ENCODE measurements at regions not wholly inside any gene's neighbourhood (a gene's known extent, or its start where the extent isn't known, plus 50 kb on each side); places are given as distances from the start of the nearest gene placed in this dataset.
A peak's percentile ranks its signal among the peaks of the same experiment; 100 is the strongest.

DNA sequence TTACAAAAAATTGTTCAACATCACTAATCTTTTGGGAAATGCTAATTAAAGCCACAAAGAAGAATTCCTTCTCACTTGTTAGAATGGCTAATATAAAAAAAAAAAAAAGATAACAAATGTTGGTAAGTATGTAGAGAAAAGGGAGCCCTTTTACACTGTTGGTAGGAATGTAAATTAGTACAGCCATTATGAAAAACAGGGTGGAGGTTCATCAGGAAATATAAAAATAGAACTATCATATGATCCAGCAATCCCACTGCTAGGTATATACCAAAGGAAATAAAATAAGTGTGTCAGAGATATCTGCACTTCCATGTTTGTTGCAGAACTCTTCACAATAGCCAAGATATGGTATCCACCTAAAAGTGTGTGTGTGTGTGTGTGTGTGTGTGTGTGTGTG lies 83.5 kb upstream of the RGMB start:
- Histone ChIP-seq H3K4me1 (ENCODE audit: control insufficient read depth, insufficient read depth, low read length, unreplicated experiment) (no peaks in the 10 kb centered on the region), H3K27ac (ENCODE audit: low read depth, low read length) (no peak overlapping the region), H2AFZ (ENCODE audit: low read length, unreplicated experiment) (no peak overlapping the region), H3K36me3 (ENCODE audit: insufficient read depth, low read length) (0 out of 2 replicates have a peak, but pooled peaks cover 3% of the 10 kb centered on the region), H3K79me2 (ENCODE audit: control insufficient read depth, insufficient read depth, low read length, unreplicated experiment) (no peaks in the 10 kb centered on the region), H3K27me3 (ENCODE audit: insufficient read depth, low read length) (no peaks in the 10 kb centered on the region), H3K4me3 (ENCODE audit: low read depth, low read length) (no peak overlapping the region)

DNA sequence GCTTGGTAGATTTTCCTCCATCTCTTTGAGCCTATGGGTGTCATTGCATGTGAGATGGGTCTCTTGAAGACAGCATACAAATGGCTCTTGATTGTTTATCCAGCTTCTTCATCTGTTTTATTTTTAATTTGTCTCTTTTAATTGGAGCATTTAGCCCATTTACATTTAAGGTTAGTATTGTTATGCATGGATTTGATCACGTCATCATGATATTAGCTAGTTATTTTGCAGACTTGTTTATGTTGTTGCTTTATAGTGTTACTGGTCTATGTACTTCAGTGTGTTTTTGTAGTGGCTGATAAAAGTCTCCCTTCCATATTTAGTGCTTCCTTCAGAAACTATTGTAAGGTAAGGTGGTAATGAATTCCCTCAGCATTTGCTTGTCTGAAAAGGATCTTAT lies 78.6 kb upstream of the RGMB start:
- H3K4me3 ChIP-seq (ENCODE audit: low read depth, low read length), result no peak overlapping the region
- H3K36me3 ChIP-seq (ENCODE audit: insufficient read depth, low read length), result 0 out of 2 replicates have a peak, but pooled peaks cover 3% of the 10 kb centered on the region
- no peaks in the 10 kb centered on the region for H3K27me3 ChIP-seq (ENCODE audit: insufficient read depth, low read length)
- H3K27ac ChIP-seq (ENCODE audit: low read depth, low read length), result no peak overlapping the region
- H3K79me2 ChIP-seq (ENCODE audit: control insufficient read depth, insufficient read depth, low read length, unreplicated experiment), result no peaks in the 10 kb centered on the region
- no peak overlapping the region for H2AFZ ChIP-seq (ENCODE audit: low read length, unreplicated experiment)
- H3K4me1 ChIP-seq (ENCODE audit: control insufficient read depth, insufficient read depth, low read length, unreplicated experiment), result no peaks in the 10 kb centered on the region

DNA sequence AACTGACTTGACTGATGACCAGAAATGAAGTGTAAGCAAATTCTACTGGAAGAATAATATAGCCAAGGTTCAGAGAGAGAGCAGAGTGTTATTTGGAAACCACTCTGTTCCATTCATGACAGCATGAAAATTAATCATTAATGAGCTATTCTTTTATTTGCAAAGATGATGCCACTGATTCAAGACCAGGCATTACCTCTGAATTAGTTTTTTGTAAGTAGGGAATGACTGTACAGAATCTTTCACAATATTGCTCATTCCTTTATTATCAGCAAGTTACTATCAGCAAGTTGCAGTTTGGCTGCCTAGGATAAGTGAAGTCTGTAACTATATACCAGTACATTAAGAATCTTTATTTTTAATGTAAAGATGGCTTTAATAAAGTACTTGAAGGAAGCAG lies 75.1 kb upstream of the RGMB start:
- H3K4me3 ChIP-seq (ENCODE audit: low read depth, low read length), result no peak overlapping the region
- no peaks in the 10 kb centered on the region for H3K36me3 ChIP-seq (ENCODE audit: insufficient read depth, low read length)
- H3K4me1 ChIP-seq (ENCODE audit: control insufficient read depth, insufficient read depth, low read length, unreplicated experiment), result peaks cover 7% of the 10 kb centered on the region
- no peaks in the 10 kb centered on the region for H3K27me3 ChIP-seq (ENCODE audit: insufficient read depth, low read length)
- no peak overlapping the region for H3K27ac ChIP-seq (ENCODE audit: low read depth, low read length)
- H2AFZ ChIP-seq (ENCODE audit: low read length, unreplicated experiment), result no peak overlapping the region
- no peaks in the 10 kb centered on the region for H3K79me2 ChIP-seq (ENCODE audit: control insufficient read depth, insufficient read depth, low read length, unreplicated experiment)

DNA sequence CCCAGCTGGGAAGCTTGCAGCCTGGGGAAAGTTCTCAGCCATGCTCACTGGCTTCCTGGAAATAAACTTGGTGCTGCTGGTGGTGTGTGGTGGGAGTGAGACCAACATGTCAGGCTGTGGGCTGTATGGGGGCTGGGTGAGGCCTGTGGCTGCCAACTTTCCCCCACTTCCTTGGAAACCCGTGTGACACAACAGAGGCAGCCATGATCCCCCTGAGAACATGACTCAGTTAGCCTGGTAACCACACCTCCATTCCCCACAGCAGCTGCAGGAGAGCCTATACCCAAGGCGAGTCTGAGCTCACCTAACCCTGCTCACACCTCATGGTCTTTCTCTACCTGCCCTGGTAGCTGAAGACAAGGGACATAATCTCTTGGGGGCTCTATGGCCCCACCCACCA lies 72.7 kb upstream of the RGMB start:
- Histone ChIP-seq H3K27me3 (ENCODE audit: insufficient read depth, low read length) (no peaks in the 10 kb centered on the region), H3K27ac (ENCODE audit: low read depth, low read length) (no peak overlapping the region), H3K4me3 (ENCODE audit: low read depth, low read length) (no peak overlapping the region), H3K36me3 (ENCODE audit: insufficient read depth, low read length) (no peaks in the 10 kb centered on the region), H2AFZ (ENCODE audit: low read length, unreplicated experiment) (no peak overlapping the region), H3K4me1 (ENCODE audit: control insufficient read depth, insufficient read depth, low read length, unreplicated experiment) (peaks cover 7% of the 10 kb centered on the region), H3K79me2 (ENCODE audit: control insufficient read depth, insufficient read depth, low read length, unreplicated experiment) (no peaks in the 10 kb centered on the region)

DNA sequence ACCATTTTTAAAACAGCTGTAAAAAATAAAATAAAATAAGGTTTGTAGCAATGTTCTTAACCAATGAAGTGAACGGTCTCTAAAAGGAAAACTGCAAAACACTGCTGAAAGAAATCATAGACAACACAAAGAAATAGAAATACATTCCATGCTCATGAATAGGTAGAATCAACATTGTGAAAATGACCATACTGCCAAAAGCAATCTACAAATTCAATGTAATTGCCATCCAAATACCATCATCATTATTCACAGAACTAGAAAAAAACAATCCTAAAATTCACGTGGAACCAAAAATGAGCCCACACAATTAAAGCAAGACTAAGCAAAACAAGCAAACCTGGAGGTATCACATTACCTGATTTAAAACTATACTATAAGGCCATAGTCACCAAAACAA lies 67.6 kb upstream of the RGMB start:
- H3K27ac ChIP-seq (ENCODE audit: low read depth, low read length), result peak overlapping the region; percentile 58; the same call in 1 of the 2 replicates
- no peaks in the 10 kb centered on the region for H3K36me3 ChIP-seq (ENCODE audit: insufficient read depth, low read length)
- H3K27me3 ChIP-seq (ENCODE audit: insufficient read depth, low read length), result no peaks in the 10 kb centered on the region
- no peak overlapping the region for H3K4me3 ChIP-seq (ENCODE audit: low read depth, low read length)
- H3K79me2 ChIP-seq (ENCODE audit: control insufficient read depth, insufficient read depth, low read length, unreplicated experiment), result no peaks in the 10 kb centered on the region
- no peak overlapping the region for H2AFZ ChIP-seq (ENCODE audit: low read length, unreplicated experiment)
- peaks cover 2% of the 10 kb centered on the region for H3K4me1 ChIP-seq (ENCODE audit: control insufficient read depth, insufficient read depth, low read length, unreplicated experiment)

DNA sequence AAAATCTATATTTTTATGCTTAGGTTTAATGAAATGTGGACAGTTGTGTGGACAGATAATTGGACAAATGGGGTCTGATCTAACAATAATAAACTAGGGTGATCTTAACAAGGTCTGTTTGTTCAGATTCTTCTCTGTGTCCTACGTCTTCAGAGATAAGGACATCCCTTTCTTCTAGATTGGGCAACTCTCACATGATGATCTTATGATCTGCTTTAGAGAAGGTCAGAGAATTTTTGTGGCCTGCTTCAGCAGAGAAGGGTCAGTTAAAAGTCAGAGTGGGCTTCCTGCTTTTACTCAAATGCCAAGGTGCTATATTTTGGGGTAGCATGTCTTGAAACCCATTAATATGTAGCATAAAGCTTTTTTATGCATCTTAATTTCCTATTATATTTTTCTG lies 63.8 kb upstream of the RGMB start:
- peaks cover 5% of the 10 kb centered on the region for H3K4me1 ChIP-seq (ENCODE audit: control insufficient read depth, insufficient read depth, low read length, unreplicated experiment)
- H3K36me3 ChIP-seq (ENCODE audit: insufficient read depth, low read length), result no peaks in the 10 kb centered on the region
- H3K27me3 ChIP-seq (ENCODE audit: insufficient read depth, low read length), result no peaks in the 10 kb centered on the region
- H2AFZ ChIP-seq (ENCODE audit: low read length, unreplicated experiment), result no peak overlapping the region
- H3K4me3 ChIP-seq (ENCODE audit: low read depth, low read length), result no peak overlapping the region
- H3K79me2 ChIP-seq (ENCODE audit: control insufficient read depth, insufficient read depth, low read length, unreplicated experiment), result no peaks in the 10 kb centered on the region
- H3K27ac ChIP-seq (ENCODE audit: low read depth, low read length), result no peak overlapping the region

DNA sequence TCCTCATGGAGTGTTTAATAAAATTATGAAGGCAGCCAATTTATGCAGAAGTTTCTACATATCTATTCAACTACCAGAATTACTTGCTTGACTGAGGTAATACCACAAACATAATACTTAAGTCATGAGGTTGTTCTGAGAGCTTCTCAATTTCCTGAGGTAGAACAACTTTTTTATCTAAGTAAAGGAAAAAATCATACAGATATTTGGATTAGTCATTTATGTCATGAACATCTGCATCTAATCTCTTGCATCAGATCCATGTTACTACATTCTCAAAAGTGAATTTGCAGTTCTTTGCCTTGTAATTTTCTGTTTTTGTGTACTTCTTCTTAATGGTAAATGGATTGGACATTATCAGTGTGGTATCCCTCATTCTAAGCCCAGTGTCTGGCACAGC lies 60.4 kb upstream of the RGMB start:
- no peak overlapping the region for H3K4me3 ChIP-seq (ENCODE audit: low read depth, low read length)
- H3K27me3 ChIP-seq (ENCODE audit: insufficient read depth, low read length), result no peaks in the 10 kb centered on the region
- H2AFZ ChIP-seq (ENCODE audit: low read length, unreplicated experiment), result no peak overlapping the region
- H3K36me3 ChIP-seq (ENCODE audit: insufficient read depth, low read length), result no peaks in the 10 kb centered on the region
- no peaks in the 10 kb centered on the region for H3K79me2 ChIP-seq (ENCODE audit: control insufficient read depth, insufficient read depth, low read length, unreplicated experiment)
- H3K27ac ChIP-seq (ENCODE audit: low read depth, low read length), result peak overlapping the region; percentile 35
- peaks cover 5% of the 10 kb centered on the region for H3K4me1 ChIP-seq (ENCODE audit: control insufficient read depth, insufficient read depth, low read length, unreplicated experiment)

DNA sequence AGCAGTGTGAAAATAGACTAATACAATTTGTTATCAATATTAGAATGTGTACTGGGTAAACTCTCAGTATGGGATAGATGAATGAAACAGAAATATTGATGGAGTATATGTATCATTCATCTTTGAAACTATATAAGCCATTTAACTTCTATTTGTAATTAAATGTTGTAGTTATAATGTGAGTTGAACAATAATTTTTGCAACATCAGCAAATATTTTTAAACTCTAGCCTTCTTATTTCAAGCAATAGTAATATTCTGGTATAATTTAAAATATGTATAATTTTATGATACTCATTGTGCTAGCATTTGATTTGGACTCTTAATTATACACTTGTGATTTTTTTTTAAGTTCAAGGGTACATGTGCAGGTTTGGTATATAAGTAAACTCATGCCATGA lies 59.6 kb upstream of the RGMB start:
- no peak overlapping the region for H3K4me3 ChIP-seq (ENCODE audit: low read depth, low read length)
- no peaks in the 10 kb centered on the region for H3K79me2 ChIP-seq (ENCODE audit: control insufficient read depth, insufficient read depth, low read length, unreplicated experiment)
- H3K27ac ChIP-seq (ENCODE audit: low read depth, low read length), result no peak overlapping the region
- H3K36me3 ChIP-seq (ENCODE audit: insufficient read depth, low read length), result no peaks in the 10 kb centered on the region
- no peak overlapping the region for H2AFZ ChIP-seq (ENCODE audit: low read length, unreplicated experiment)
- H3K4me1 ChIP-seq (ENCODE audit: control insufficient read depth, insufficient read depth, low read length, unreplicated experiment), result peaks cover 5% of the 10 kb centered on the region
- H3K27me3 ChIP-seq (ENCODE audit: insufficient read depth, low read length), result no peaks in the 10 kb centered on the region

DNA sequence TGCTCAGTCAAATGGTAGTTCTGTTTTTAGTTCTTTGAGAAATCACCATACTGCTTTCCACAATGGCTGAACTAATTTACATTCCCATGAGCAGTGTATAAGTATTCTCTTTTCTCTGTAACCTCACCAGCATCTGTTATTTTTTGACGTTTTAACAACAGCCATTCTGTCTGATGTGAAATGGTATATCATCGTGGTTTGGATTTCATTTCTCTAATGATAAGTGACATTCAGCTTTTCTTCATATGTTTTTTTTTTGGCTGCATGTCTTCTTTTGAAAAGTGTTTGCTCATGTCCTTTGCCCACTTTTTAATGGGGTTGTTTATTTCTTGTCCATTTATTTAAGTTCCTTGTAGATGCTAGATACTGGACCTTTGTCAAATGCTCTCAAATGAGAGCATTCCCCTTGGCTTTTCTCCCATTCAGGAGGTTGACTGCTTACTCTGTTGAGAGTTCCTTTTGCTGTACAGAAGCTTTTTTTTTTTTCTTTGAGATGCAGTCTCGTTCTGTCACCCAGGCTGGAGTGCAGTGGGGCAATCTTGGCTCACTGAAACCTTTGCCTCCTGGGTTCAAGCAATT lies 58.7 kb upstream of the RGMB start:
- no peaks in the 10 kb centered on the region for H3K79me2 ChIP-seq (ENCODE audit: control insufficient read depth, insufficient read depth, low read length, unreplicated experiment)
- H3K36me3 ChIP-seq (ENCODE audit: insufficient read depth, low read length), result no peaks in the 10 kb centered on the region
- H3K27me3 ChIP-seq (ENCODE audit: insufficient read depth, low read length), result no peaks in the 10 kb centered on the region
- H3K4me1 ChIP-seq (ENCODE audit: control insufficient read depth, insufficient read depth, low read length, unreplicated experiment), result peaks cover 5% of the 10 kb centered on the region
- H3K4me3 ChIP-seq (ENCODE audit: low read depth, low read length), result no peak overlapping the region
- H2AFZ ChIP-seq (ENCODE audit: low read length, unreplicated experiment), result no peak overlapping the region
- no peak overlapping the region for H3K27ac ChIP-seq (ENCODE audit: low read depth, low read length)

DNA sequence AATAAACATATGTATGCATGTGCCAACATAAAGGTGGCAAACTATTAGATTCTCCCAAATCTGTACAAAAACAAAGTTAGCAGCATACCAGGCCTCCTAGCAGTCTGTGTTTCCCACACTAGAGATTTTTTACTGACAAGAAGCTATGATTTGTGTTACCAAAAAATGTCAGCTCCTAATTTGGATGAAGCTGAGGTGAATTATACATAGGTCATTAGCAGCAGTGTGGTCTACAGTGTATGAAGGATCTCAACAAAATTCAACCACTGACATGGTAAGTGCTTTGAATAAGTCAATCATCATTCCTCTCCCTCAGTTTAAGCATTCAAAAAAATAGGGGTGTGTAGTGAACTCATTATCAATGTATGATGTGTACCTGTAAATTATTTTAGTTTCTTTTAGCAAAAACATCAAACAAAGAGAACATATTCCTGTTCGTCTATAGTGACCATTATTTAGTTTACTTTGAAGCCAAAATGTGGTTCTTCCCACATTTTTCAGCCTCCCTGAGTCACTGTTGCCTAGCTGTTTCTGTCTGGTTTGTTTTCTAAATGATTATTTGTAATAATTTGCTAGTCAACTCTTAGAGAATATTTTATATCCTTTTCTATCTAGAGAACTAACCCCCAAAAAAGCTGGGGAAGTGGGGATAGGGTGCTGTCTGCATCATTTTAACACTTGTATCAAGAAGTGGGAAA lies 52.1 kb upstream of the RGMB start:
- no peaks in the 10 kb centered on the region for H3K27me3 ChIP-seq (ENCODE audit: insufficient read depth, low read length)
- H3K27ac ChIP-seq (ENCODE audit: low read depth, low read length), result no peak overlapping the region
- H3K36me3 ChIP-seq (ENCODE audit: insufficient read depth, low read length), result no peaks in the 10 kb centered on the region
- H3K4me3 ChIP-seq (ENCODE audit: low read depth, low read length), result no peak overlapping the region
- no peaks in the 10 kb centered on the region for H3K79me2 ChIP-seq (ENCODE audit: control insufficient read depth, insufficient read depth, low read length, unreplicated experiment)
- H2AFZ ChIP-seq (ENCODE audit: low read length, unreplicated experiment), result peak overlapping the region; percentile 61
- H3K4me1 ChIP-seq (ENCODE audit: control insufficient read depth, insufficient read depth, low read length, unreplicated experiment), result peaks cover 13% of the 10 kb centered on the region

DNA sequence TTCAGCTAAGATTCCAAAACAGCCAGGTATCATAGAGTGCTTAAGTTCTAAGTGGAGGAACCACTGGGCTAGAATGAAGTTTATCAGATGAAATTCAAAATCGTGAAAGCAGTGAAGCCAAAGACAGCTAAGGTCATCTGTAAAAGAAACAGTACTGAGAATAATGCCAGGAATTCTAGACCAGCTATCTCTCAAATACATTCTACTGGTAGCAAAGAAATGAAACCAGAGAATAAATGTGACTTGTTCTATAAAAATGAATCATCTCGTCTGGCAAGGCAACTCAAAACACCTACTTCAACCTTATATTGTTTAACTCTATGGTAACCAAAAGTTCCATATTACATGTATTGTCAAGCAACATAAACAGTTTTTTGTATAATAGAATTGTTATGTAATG lies 51.3 kb upstream of the RGMB start:
- Histone ChIP-seq H3K36me3 (ENCODE audit: insufficient read depth, low read length) (no peaks in the 10 kb centered on the region), H3K27me3 (ENCODE audit: insufficient read depth, low read length) (no peaks in the 10 kb centered on the region), H3K79me2 (ENCODE audit: control insufficient read depth, insufficient read depth, low read length, unreplicated experiment) (no peaks in the 10 kb centered on the region), H2AFZ (ENCODE audit: low read length, unreplicated experiment) (peak overlapping the region; percentile 61), H3K27ac (ENCODE audit: low read depth, low read length) (no peak overlapping the region), H3K4me3 (ENCODE audit: low read depth, low read length) (no peak overlapping the region), H3K4me1 (ENCODE audit: control insufficient read depth, insufficient read depth, low read length, unreplicated experiment) (peaks cover 13% of the 10 kb centered on the region)

All from ACC112 (cell line).